Right atrium auricular region (tissue), 2 donors: ENCODE measurements at regions not wholly inside any gene's neighbourhood (a gene's known extent, or its start where the extent isn't known, plus 50 kb on each side); places are given as distances from the start of the nearest gene placed in this dataset.
"Not testable (repeated sequence)": the region's sequence is repeated elsewhere in the genome, so short reads cannot be mapped to it uniquely, and the experiment has no call there.

Experiments
- DNase-seq: peaks from one replicate; pipeline ENCODE4 v3.0.0-alpha.2; 2019; ENCODE audit warnings: low spot score
- H3K27ac ChIP-seq, 2 donors: fragments of 200-600 bp; sonication (generic); 1 replicate in 1 of 2; 2 replicates in 1 of 2; pipeline ENCODE4 v1.5.1; 2016 to 2019
- H3K27me3 ChIP-seq, 2 donors: fragments of 200-600 bp; sonication (generic); one replicate each; pipeline versions ENCODE4 v1.5.1 to v1.6.0; 2017 to 2019
- H3K36me3 ChIP-seq: fragments of 200-600 bp; sonication (generic); one replicate; pipeline ENCODE4 v1.5.1; 2016
- H3K4me1 ChIP-seq, 2 donors: fragments of 200-600 bp; sonication (generic); one replicate each; pipeline versions ENCODE4 v1.5.1 to v1.6.0; 2017 to 2019
- H3K4me3 ChIP-seq, 2 donors: fragments of 200-600 bp; sonication (generic); 1 replicate in 1 of 2; 2 replicates in 1 of 2; pipeline ENCODE4 v1.5.1; 2017 to 2019; ENCODE audit warnings: mild to moderate bottlenecking in 1 of 2, moderate library complexity in 1 of 2
- H3K9me3 ChIP-seq, 2 donors: fragments of 200-600 bp; sonication (generic); one replicate each; pipeline ENCODE4 v1.5.1; 2019
- CTCF ChIP-seq, 2 donors: fragments of 200-600 bp; sonication (generic); IDR thresholded peaks; one replicate each; pipeline ENCODE4 v1.5.1; 2019; ENCODE audit warnings: antibody characterized with exemption in 2 of 2

GRCh38 chr6:27854421-27854820 is 57.8 kb downstream of the OR2B2 start:
- H3K27me3 ChIP-seq = no peaks in the 10 kb centered on the region
- H3K4me3 ChIP-seq = no peak overlapping the region
- no peaks in the 10 kb centered on the region for H3K9me3 ChIP-seq
- no peak for TF ChIP-seq CTCF (IDR thresholded peaks at IDR 0.05)
- no peak overlapping the region for H3K27ac ChIP-seq
- no peaks in the 10 kb centered on the region for H3K4me1 ChIP-seq
- DNase-seq = no peak
- no peaks in the 10 kb centered on the region for H3K36me3 ChIP-seq

DNA sequence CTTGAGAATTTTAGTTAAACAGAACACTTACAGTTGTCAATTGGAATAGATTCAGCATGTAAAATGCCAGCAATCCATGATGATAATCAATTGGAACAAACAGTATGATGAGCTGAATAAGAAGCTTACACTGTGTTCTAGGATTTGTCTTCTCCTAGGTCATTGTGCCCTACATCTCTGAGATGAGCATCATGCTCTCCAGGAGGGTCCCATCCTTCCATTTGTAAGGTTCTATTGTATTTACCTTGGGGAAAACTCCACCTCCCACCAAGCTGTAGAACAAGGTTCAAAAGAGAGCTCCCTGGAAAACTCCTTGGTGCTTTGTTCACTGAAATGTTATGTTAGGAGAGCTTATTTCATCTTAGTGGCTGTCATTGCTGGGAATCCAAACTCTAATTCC is 60.8 kb downstream of the OR2B2 start:
- no peak overlapping the region for H3K27ac ChIP-seq
- no peak for DNase-seq
- no peaks in the 10 kb centered on the region for H3K36me3 ChIP-seq
- no peaks in the 10 kb centered on the region for H3K9me3 ChIP-seq
- TF ChIP-seq CTCF (IDR thresholded peaks at IDR 0.05) = no peak
- H3K4me1 ChIP-seq = no peaks in the 10 kb centered on the region
- no peaks in the 10 kb centered on the region for H3K27me3 ChIP-seq
- H3K4me3 ChIP-seq = no peak overlapping the region

DNA sequence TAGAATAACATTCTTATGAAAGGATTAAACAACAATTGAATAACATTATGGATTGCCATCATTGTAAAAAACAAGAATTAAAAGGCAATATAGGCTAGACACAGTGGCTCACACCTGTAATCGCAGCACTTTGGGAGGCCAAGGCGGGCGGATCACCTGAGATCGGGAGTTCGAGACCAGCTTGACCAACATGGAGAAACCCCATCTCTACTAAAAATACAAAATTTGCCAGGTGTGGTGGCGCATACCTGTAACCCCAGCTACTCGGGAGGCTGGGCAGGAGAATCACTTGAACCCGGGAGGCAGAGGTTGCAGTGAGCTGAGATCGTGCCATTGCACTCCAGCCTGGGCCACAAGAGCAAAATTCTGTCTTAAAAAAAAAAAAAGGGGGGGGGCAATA is 63.2 kb downstream of the OR2B2 start:
- H3K4me1 ChIP-seq, H3K36me3 ChIP-seq, H3K27ac ChIP-seq, DNase-seq, H3K9me3 ChIP-seq, H3K27me3 ChIP-seq, H3K4me3 ChIP-seq: not testable (repeated sequence)

GRCh38 chr6:27847706-27848105 is 64.5 kb downstream of the OR2B2 start:
- no peak for TF ChIP-seq CTCF (IDR thresholded peaks at IDR 0.05)
- no peak overlapping the region for H3K27ac ChIP-seq
- H3K4me1 ChIP-seq = no peaks in the 10 kb centered on the region
- H3K4me3 ChIP-seq = no peak overlapping the region
- no peak for DNase-seq
- no peaks in the 10 kb centered on the region for H3K36me3 ChIP-seq
- H3K9me3 ChIP-seq = no peaks in the 10 kb centered on the region
- no peaks in the 10 kb centered on the region for H3K27me3 ChIP-seq

GRCh38 chr6:27840572-27840971 is 71.6 kb downstream of the OR2B2 start:
- Histone ChIP-seq H3K4me3 (no peak overlapping the region), H3K4me1 (peaks cover 0 to 20% of the 10 kb centered on the region in 2 donors), H3K27ac (no peak overlapping the region), H3K27me3 (no peaks in the 10 kb centered on the region), H3K36me3 (no peaks in the 10 kb centered on the region), H3K9me3 (no peaks in the 10 kb centered on the region)
- no peak for DNase-seq
- TF ChIP-seq CTCF (IDR thresholded peaks at IDR 0.05) = no peak

- H3K4me3 ChIP-seq = peak overlapping the region; percentile 72 to 84
- DNase-seq = peak; percentile 77
- no peaks in the 10 kb centered on the region for H3K9me3 ChIP-seq
- H3K4me1 ChIP-seq = peaks cover 0 to 20% of the 10 kb centered on the region in 2 donors
- no peak for TF ChIP-seq CTCF (IDR thresholded peaks at IDR 0.05)
- H3K27ac ChIP-seq = peak overlapping the region; percentile 94 to 98
- H3K36me3 ChIP-seq = no peaks in the 10 kb centered on the region
- H3K27me3 ChIP-seq = no peaks in the 10 kb centered on the region
These were observed 72.3 kb downstream of the OR2B2 start for GRCh38 chr6:27839626-27840475.
